Neural cell (in vitro differentiated cells): ENCODE measurements at regions not wholly inside any gene's neighbourhood (a gene's known extent, or its start where the extent isn't known, plus 50 kb on each side); places are given as distances from the start of the nearest gene placed in this dataset.

ENCODE experiments used
- H2AFZ ChIP-seq: fragments of 200-600, 300-800 bp; sonication (generic), shearing (Covaris generic); 2 replicates; pipeline ENCODE4 v1.6.0; 2014; ENCODE audit warnings: low read depth, mild to moderate bottlenecking, antibody characterized with exemption, low read length, moderate library complexity
- H3F3A ChIP-seq: fragments of 200-600 bp; shearing (Covaris generic); 2 replicates; pipeline ENCODE4 v1.6.1; 2016; ENCODE audit warnings: mild to moderate bottlenecking, moderate library complexity, mixed read lengths, antibody characterized with exemption, low read length; ENCODE audit not compliant: insufficient read depth, poor library complexity, severe bottlenecking
- H3K27ac ChIP-seq: fragments of 200-600, 300-800 bp; sonication (generic), shearing (Covaris generic); 2 replicates; pipeline ENCODE4 v1.5.1; 2014; ENCODE audit warnings: mild to moderate bottlenecking, low read length, moderate library complexity
- H3K27me3 ChIP-seq: fragments of 300-800, 200-600 bp; sonication (generic), shearing (Covaris generic); 2 replicates; pipeline ENCODE4 v1.6.0; 2014; ENCODE audit warnings: mild to moderate bottlenecking, low read depth, low read length, moderate library complexity; ENCODE audit not compliant: insufficient read depth
- H3K36me3 ChIP-seq: fragments of 300-800, 200-600 bp; sonication (generic), shearing (Covaris generic); 2 replicates; pipeline ENCODE4 v1.5.1; 2014; ENCODE audit warnings: mild to moderate bottlenecking, antibody characterized with exemption, low read length, moderate library complexity; ENCODE audit not compliant: insufficient read depth
- H3K4me2 ChIP-seq: fragments of 300-800, 200-600 bp; sonication (generic), shearing (Covaris generic); 2 replicates; pipeline ENCODE4 v1.6.0; 2014; ENCODE audit warnings: mild to moderate bottlenecking, low read length
- H3K4me3 ChIP-seq: fragments of 300-800, 200-600 bp; sonication (generic), shearing (Covaris generic); 2 replicates; pipeline ENCODE4 v1.5.1; 2014; ENCODE audit warnings: mild to moderate bottlenecking, low read length, moderate library complexity
- H3K79me2 ChIP-seq: fragments of 200-600 bp; shearing (Covaris generic); replicated peaks from 2 replicates; pipeline ENCODE4 v1.6.0; 2014; ENCODE audit warnings: mild to moderate bottlenecking, low read length, moderate library complexity; ENCODE audit not compliant: insufficient read depth
- H3K9ac ChIP-seq: fragments of 300-800, 200-600 bp; sonication (generic), shearing (Covaris generic); 2 replicates; pipeline ENCODE4 v1.6.1; 2016; ENCODE audit warnings: mild to moderate bottlenecking, low read length, mixed read lengths
- H3K9me2 ChIP-seq: fragments of 200-600 bp; shearing (Covaris generic); 2 replicates; pipeline ENCODE4 v1.6.1; 2016; ENCODE audit warnings: mild to moderate bottlenecking, low read length, mixed read lengths; ENCODE audit not compliant: insufficient read depth
- H3K9me3 ChIP-seq: fragments of 200-600, 300-800 bp; sonication (generic), shearing (Covaris generic); 2 replicates; pipeline ENCODE4 v1.6.1; 2016; ENCODE audit warnings: mild to moderate bottlenecking, mixed run types, low read length, moderate library complexity, mixed read lengths
- H4K20me1 ChIP-seq: fragments of 200-600 bp; shearing (Covaris generic); 2 replicates; pipeline ENCODE4 v1.6.1; 2016; ENCODE audit warnings: mild to moderate bottlenecking, mixed run types; ENCODE audit not compliant: insufficient read depth
- EP300 ChIP-seq: fragments of 450-650 bp; conservative IDR thresholded peaks from 2 replicates; pipeline ENCODE4 v1.6.1; 2014; ENCODE audit warnings: antibody characterized with exemption, mild to moderate bottlenecking, moderate library complexity; ENCODE audit not compliant: poor library complexity, severe bottlenecking
- EZH2 ChIP-seq: fragments of 200-600, 300-800 bp; shearing (Covaris generic), sonication (generic); IDR thresholded peaks from 2 replicates; pipeline ENCODE4 v1.6.1; 2014; ENCODE audit warnings: antibody characterized with exemption, low read length, borderline replicate concordance, mild to moderate bottlenecking; ENCODE audit not compliant: insufficient read depth, poor library complexity, severe bottlenecking
- MXI1 ChIP-seq: fragments of 450-650 bp; conservative IDR thresholded peaks from 2 replicates; pipeline ENCODE4 v1.6.1; 2014; ENCODE audit warnings: antibody characterized with exemption, mild to moderate bottlenecking; ENCODE audit not compliant: poor library complexity, severe bottlenecking
- POLR2AphosphoS5 ChIP-seq: IDR thresholded peaks from 2 replicates; pipeline ENCODE4 v1.6.1; 2012
- RAD21 ChIP-seq: fragments of 450-650 bp; conservative IDR thresholded peaks from 2 replicates; pipeline ENCODE4 v1.6.1; 2014; ENCODE audit warnings: antibody characterized with exemption, mild to moderate bottlenecking, moderate library complexity
- SMC3 ChIP-seq: fragments of 450-650 bp; conservative IDR thresholded peaks from 2 replicates; pipeline ENCODE4 v1.6.1; 2014; ENCODE audit warnings: antibody characterized with exemption, mild to moderate bottlenecking, moderate library complexity; ENCODE audit not compliant: poor library complexity
- TAF1 ChIP-seq: IDR thresholded peaks from 2 replicates; pipeline ENCODE4 v1.6.1; 2012; ENCODE audit warnings: low read depth
- TF ChIP-seq, protein P1 (sequence below): IDR thresholded peaks from 2 replicates; pipeline ENCODE4 v1.6.1; 2012; ENCODE audit warnings: borderline replicate concordance
- TF ChIP-seq, protein P2 (sequence below): fragments of 450-650 bp; IDR thresholded peaks from 2 replicates; pipeline ENCODE4 v1.5.1; 2014; ENCODE audit warnings: antibody characterized with exemption, mild to moderate bottlenecking, moderate library complexity; ENCODE audit not compliant: poor library complexity, severe bottlenecking

DNA sequence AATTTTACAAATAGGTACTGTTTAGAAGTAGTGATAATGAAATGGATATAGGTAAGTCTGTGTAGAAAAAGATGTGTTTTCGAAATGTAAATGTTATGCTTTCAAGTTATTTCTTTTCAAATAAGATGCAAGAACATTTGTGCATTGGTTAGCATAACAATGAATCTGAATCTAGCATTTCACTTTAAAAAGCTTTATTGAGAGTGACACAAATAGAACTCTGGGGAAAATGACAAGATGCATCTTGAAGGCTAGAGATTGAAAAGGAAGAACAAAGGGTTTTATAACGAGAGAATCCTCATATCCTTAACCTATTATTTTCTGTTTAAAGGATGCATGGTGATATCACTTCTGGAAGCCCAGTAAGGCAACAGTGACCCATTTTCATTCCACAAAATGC, 639.9 kb upstream of the PTCHD4 start:
- Histone ChIP-seq H3K27ac (peak overlapping the region; percentile 79), H3K79me2 (no peaks in the 10 kb centered on the region), H3K36me3 (no peaks in the 10 kb centered on the region), H3K4me3 (peak overlapping the region; percentile 1), H3K27me3 (no peaks in the 10 kb centered on the region), H3K9me2 (no peaks in the 10 kb centered on the region), H3F3A (peaks cover 3% of the 10 kb centered on the region), H3K4me2 (no peak overlapping the region), H2AFZ (no peak overlapping the region), H3K9ac (peak overlapping the region; percentile 35), H4K20me1 (no peaks in the 10 kb centered on the region), H3K9me3 (no peaks in the 10 kb centered on the region)
- TF ChIP-seq POLR2AphosphoS5 (peak; percentile 27), RAD21 (peak; percentile 35), TAF1 (no peak), MXI1 (no peak), EP300 (peak; percentile 80), EZH2 (no peak), SMC3 (no peak)
- TF ChIP-seq, protein P1, sequence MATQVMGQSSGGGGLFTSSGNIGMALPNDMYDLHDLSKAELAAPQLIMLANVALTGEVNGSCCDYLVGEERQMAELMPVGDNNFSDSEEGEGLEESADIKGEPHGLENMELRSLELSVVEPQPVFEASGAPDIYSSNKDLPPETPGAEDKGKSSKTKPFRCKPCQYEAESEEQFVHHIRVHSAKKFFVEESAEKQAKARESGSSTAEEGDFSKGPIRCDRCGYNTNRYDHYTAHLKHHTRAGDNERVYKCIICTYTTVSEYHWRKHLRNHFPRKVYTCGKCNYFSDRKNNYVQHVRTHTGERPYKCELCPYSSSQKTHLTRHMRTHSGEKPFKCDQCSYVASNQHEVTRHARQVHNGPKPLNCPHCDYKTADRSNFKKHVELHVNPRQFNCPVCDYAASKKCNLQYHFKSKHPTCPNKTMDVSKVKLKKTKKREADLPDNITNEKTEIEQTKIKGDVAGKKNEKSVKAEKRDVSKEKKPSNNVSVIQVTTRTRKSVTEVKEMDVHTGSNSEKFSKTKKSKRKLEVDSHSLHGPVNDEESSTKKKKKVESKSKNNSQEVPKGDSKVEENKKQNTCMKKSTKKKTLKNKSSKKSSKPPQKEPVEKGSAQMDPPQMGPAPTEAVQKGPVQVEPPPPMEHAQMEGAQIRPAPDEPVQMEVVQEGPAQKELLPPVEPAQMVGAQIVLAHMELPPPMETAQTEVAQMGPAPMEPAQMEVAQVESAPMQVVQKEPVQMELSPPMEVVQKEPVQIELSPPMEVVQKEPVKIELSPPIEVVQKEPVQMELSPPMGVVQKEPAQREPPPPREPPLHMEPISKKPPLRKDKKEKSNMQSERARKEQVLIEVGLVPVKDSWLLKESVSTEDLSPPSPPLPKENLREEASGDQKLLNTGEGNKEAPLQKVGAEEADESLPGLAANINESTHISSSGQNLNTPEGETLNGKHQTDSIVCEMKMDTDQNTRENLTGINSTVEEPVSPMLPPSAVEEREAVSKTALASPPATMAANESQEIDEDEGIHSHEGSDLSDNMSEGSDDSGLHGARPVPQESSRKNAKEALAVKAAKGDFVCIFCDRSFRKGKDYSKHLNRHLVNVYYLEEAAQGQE = peak; percentile 10
- TF ChIP-seq, protein P2, sequence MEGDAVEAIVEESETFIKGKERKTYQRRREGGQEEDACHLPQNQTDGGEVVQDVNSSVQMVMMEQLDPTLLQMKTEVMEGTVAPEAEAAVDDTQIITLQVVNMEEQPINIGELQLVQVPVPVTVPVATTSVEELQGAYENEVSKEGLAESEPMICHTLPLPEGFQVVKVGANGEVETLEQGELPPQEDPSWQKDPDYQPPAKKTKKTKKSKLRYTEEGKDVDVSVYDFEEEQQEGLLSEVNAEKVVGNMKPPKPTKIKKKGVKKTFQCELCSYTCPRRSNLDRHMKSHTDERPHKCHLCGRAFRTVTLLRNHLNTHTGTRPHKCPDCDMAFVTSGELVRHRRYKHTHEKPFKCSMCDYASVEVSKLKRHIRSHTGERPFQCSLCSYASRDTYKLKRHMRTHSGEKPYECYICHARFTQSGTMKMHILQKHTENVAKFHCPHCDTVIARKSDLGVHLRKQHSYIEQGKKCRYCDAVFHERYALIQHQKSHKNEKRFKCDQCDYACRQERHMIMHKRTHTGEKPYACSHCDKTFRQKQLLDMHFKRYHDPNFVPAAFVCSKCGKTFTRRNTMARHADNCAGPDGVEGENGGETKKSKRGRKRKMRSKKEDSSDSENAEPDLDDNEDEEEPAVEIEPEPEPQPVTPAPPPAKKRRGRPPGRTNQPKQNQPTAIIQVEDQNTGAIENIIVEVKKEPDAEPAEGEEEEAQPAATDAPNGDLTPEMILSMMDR = no peak

DNA sequence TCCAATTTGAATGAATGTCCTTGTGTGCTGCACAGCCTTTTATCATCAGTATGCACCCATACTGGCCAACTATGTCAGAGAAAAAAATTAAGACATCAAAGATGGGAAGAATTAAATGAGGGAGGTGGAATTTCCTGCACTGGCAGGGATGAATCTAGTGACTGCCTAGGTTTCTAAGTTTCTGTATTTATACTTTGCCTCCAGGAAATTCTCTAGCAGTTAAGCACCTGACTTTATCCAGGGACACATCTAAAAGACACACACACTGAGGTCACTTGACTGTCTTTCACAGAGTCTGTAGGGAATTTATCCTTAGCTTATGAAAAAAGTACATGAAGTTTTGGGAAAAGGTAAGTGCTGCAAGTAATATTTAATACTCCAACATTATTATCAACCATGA, 636.5 kb upstream of the PTCHD4 start:
- Histone ChIP-seq H3K9me2 (no peaks in the 10 kb centered on the region), H3K36me3 (no peaks in the 10 kb centered on the region), H4K20me1 (no peaks in the 10 kb centered on the region), H3F3A (peaks cover 3% of the 10 kb centered on the region), H3K4me3 (no peak overlapping the region), H2AFZ (no peak overlapping the region), H3K9me3 (no peaks in the 10 kb centered on the region), H3K4me2 (no peak overlapping the region), H3K27me3 (no peaks in the 10 kb centered on the region), H3K27ac (no peak overlapping the region), H3K9ac (no peak overlapping the region), H3K79me2 (no peaks in the 10 kb centered on the region)
- TF ChIP-seq, protein P1 = no peak
- TF ChIP-seq RAD21 = no peak
- no peak for TF ChIP-seq POLR2AphosphoS5
- TF ChIP-seq TAF1 = no peak
- no peak for TF ChIP-seq MXI1
- TF ChIP-seq EZH2 = no peak
